Head of caudate nucleus (tissue), 42 donors: ENCODE measurements at regions not wholly inside any gene's neighbourhood (a gene's known extent, or its start where the extent isn't known, plus 50 kb on each side); places are given as distances from the start of the nearest gene placed in this dataset.

ENCODE experiments used
- DNase-seq, 42 donors: peaks; one replicate each; pipeline versions ENCODE4 v3.0.0 to v3.0.0-alpha.2; 2020 to 2021; ENCODE audit warnings: mixed read lengths in 7 of 42
- intact Hi-C: fragments of 100-400 bp; cut with DNase I; formaldehyde crosslinking; loops from one replicate; pipeline ENCODE4 v1.15.0; 2022

- intact Hi-C loops = no loop called here
Observed at GRCh38 chr5:173753307-173754168, 134.6 kb upstream of the CPEB4 start.

GRCh38 chr5:173755319-173755718, 132.8 kb upstream of the CPEB4 start:
- intact Hi-C loops = no loop called here
- no peak for DNase-seq

More at GRCh38 chr5:173753307-173754168, 134.6 kb upstream of the CPEB4 start:
- peak in 12 of 42 donors; percentile 23 to 77 (median 44) for DNase-seq

- no peak for DNase-seq
- intact Hi-C loops = no loop called here
Observed at GRCh38 chr5:173757403-173758209, 130.5 kb upstream of the CPEB4 start.

GRCh38 chr5:173758676-173759075, 129.5 kb upstream of the CPEB4 start:
- intact Hi-C loops = no loop called here
- no peak for DNase-seq

- DNase-seq = no peak
- intact Hi-C loops = loop anchor here (10.0 kb wide), 2 partner anchors 85 to 125 kb away; no protein-coding TSS in a partner anchor
Observed at GRCh38 chr5:173759691-173760090, 128.5 kb upstream of the CPEB4 start.

- no peak for DNase-seq
- intact Hi-C loops = loop anchor here (10.0 kb wide), 2 partner anchors 86 to 126 kb away; no protein-coding TSS in a partner anchor
Observed at GRCh38 chr5:173760461-173761177, 127.5 kb upstream of the CPEB4 start.

- no peak for DNase-seq
- intact Hi-C loops = loop anchor here (10.0 kb wide), 2 partner anchors 86 to 126 kb away; no protein-coding TSS in a partner anchor
Observed at GRCh38 chr5:173761178-173761513, 127.0 kb upstream of the CPEB4 start.

GRCh38 chr5:173762045-173762444, 126.1 kb upstream of the CPEB4 start:
- intact Hi-C loops = loop anchor here (10.0 kb wide), 2 partner anchors 87 to 127 kb away; no protein-coding TSS in a partner anchor
- DNase-seq = no peak

GRCh38 chr5:173762930-173763329, 125.2 kb upstream of the CPEB4 start:
- DNase-seq = no peak
- intact Hi-C loops = loop anchor here (10.0 kb wide), 2 partner anchors 88 to 128 kb away; no protein-coding TSS in a partner anchor

- no peak for DNase-seq
- intact Hi-C loops = loop anchor here (10.0 kb wide), 2 partner anchors 89 to 129 kb away; no protein-coding TSS in a partner anchor
Observed at GRCh38 chr5:173763410-173763809, 124.7 kb upstream of the CPEB4 start.

- DNase-seq = peak in 29 of 42 donors; percentile 27 to 90 (median 53)
- intact Hi-C loops = loop anchor here (10.0 kb wide), 2 partner anchors 90 to 130 kb away; no protein-coding TSS in a partner anchor
Observed at GRCh38 chr5:173764332-173765028, 123.7 kb upstream of the CPEB4 start.

GRCh38 chr5:173765029-173765644, 123.0 kb upstream of the CPEB4 start:
- no peak for DNase-seq
- intact Hi-C loops = loop anchor here (10.0 kb wide), 2 partner anchors 90 to 130 kb away; no protein-coding TSS in a partner anchor

GRCh38 chr5:173765661-173766060, 122.5 kb upstream of the CPEB4 start:
- DNase-seq = no peak
- intact Hi-C loops = loop anchor here (10.0 kb wide), 2 partner anchors 91 to 131 kb away; no protein-coding TSS in a partner anchor

- intact Hi-C loops = loop anchor here (10.0 kb wide), 2 partner anchors 93 to 133 kb away; no protein-coding TSS in a partner anchor
- DNase-seq = peak in 4 of 42 donors; percentile 28 to 44 (median 32)
Observed at GRCh38 chr5:173767574-173768266, 120.4 kb upstream of the CPEB4 start.

GRCh38 chr5:173768267-173768806, 119.8 kb upstream of the CPEB4 start:
- DNase-seq = no peak
- intact Hi-C loops = loop anchor here (10.0 kb wide), 2 partner anchors 94 to 134 kb away; no protein-coding TSS in a partner anchor

GRCh38 chr5:173768891-173769290, 119.3 kb upstream of the CPEB4 start:
- intact Hi-C loops = loop anchor here (10.0 kb wide), 2 partner anchors 94 to 134 kb away; no protein-coding TSS in a partner anchor
- no peak for DNase-seq

GRCh38 chr5:173770637-173771036, 117.5 kb upstream of the CPEB4 start:
- intact Hi-C loops = no loop called here
- DNase-seq = no peak
